Tibial nerve (tissue), 4 donors: ENCODE measurements at regions not wholly inside any gene's neighbourhood (a gene's known extent, or its start where the extent isn't known, plus 50 kb on each side); places are given as distances from the start of the nearest gene placed in this dataset.

Source experiments
- CTCF ChIP-seq, 5 experiments: fragments of 200-600 bp in 3 of 5; fragments of 450-650 bp in 2 of 5; sonication (generic) in 3 of 5; IDR thresholded peaks; one replicate each; pipeline ENCODE4 v1.5.1; 2016 to 2019; ENCODE audit warnings: antibody characterized with exemption in 5 of 5, mild to moderate bottlenecking in 3 of 5, moderate library complexity in 2 of 5
- EP300 ChIP-seq, 2 donors: sonication (generic); formaldehyde crosslinking; IDR thresholded peaks; one replicate each; pipeline ENCODE4 v1.6.1; 2017; ENCODE audit warnings: antibody characterized with exemption in 2 of 2, mild to moderate bottlenecking in 1 of 2
- POLR2A ChIP-seq, 2 donors: fragments of 450-650 bp; IDR thresholded peaks; one replicate each; pipeline ENCODE4 v1.6.1; 2017; ENCODE audit warnings: antibody characterized with exemption in 2 of 2, mild to moderate bottlenecking in 2 of 2, moderate library complexity in 2 of 2

- TF ChIP-seq CTCF (IDR thresholded peaks at IDR 0.05) (no peak), POLR2A (IDR thresholded peaks at IDR 0.05) (no peak), EP300 (IDR thresholded peaks at IDR 0.05) (no peak)
Observed at GRCh38 chr7:12069757-12070156, 141.3 kb upstream of the TMEM106B start.
